Panc1 (cell line): ENCODE measurements at regions not wholly inside any gene's neighbourhood (a gene's known extent, or its start where the extent isn't known, plus 50 kb on each side); places are given as distances from the start of the nearest gene placed in this dataset.

Source experiments
- CTCF ChIP-seq: fragments of 450-650 bp; IDR thresholded peaks from 2 replicates; pipeline ENCODE4 v1.5.1; 2017; ENCODE audit warnings: mild to moderate bottlenecking
- POLR2AphosphoS5 ChIP-seq: IDR thresholded peaks from 2 replicates; pipeline ENCODE4 v1.6.1; 2012; ENCODE audit warnings: mild to moderate bottlenecking, low read depth, low read length, moderate library complexity

GRCh38 chr14:62002642-62003041 lies 240.4 kb downstream of the SNAPC1 start:
- TF ChIP-seq CTCF (no peak), POLR2AphosphoS5 (no peak)
